H1 (cell line): ENCODE measurements at regions not wholly inside any gene's neighbourhood (a gene's known extent, or its start where the extent isn't known, plus 50 kb on each side); places are given as distances from the start of the nearest gene placed in this dataset.

Experiments used
- EGR1 ChIP-seq: IDR thresholded peaks from 2 replicates; pipeline ENCODE4 v1.6.1; 2011; ENCODE audit warnings: low read depth, low read length, borderline replicate concordance
- POLR2A ChIP-seq, 2 experiments: IDR thresholded peaks; 1 replicate in 1 of 2; 2 replicates in 1 of 2; pipeline ENCODE4 v1.6.1; 2011; ENCODE audit warnings: low read depth in 2 of 2, low read length in 2 of 2, mild to moderate bottlenecking in 2 of 2; ENCODE audit errors: control extremely low read depth in 1 of 2

DNA sequence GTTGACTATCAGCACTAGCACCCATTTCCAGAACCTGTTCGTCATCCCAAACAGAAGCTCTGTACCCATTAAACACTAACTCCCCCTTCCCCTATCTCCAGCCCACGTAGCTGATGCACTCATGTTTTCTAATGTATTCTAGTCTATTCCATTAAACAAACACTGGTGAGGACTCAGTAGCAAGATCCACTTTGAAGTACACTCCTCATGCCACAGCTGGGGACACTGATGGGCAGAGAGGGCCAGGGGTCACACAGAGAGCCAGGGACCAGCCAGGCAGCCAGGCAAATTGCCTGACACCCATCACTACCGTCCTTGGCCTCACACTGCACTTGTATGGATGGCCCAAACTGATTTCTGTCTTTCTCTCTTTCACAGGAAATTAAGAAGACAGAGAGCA lies 269.9 kb upstream of the DIO3 start (continued):
- no peak for TF ChIP-seq EGR1
- no peak for TF ChIP-seq POLR2A (IDR thresholded peaks at IDR 0.05; ENCODE audit: control extremely low read depth in 1 of 2, low read depth in 2 of 2, low read length in 2 of 2)
